Caco-2 (cell line): ENCODE measurements at regions not wholly inside any gene's neighbourhood (a gene's known extent, or its start where the extent isn't known, plus 50 kb on each side); places are given as distances from the start of the nearest gene placed in this dataset.

ENCODE experiments used
- BruUV-seq: library from RNA; stranded (reverse); fragments of 400-500 nt; replicated peaks from 2 replicates; lab custom pipeline; 2021; lab: Mats Ljungman, UMichigan
- CTCF ChIA-PET: fragments of 300-600 bp; sonication (Branson Sonifier 250); formaldehyde crosslinking; loops from one replicate; lab custom pipeline; 2022; ENCODE audit warnings: antibody characterized with exemption; lab: Charles Lee
- POLR2A ChIA-PET: fragments of 300-600 bp; sonication (Branson Sonifier 250); formaldehyde crosslinking; loops from one replicate; lab custom pipeline; 2022; ENCODE audit warnings: antibody characterized with exemption; lab: Charles Lee
- DNase-seq, 2 experiments: peaks; one replicate each; pipeline versions ENCODE4 v3.0.0 to v3.0.0-alpha.2; 2020 to 2022
- H3K27me3 ChIP-seq: replicated peaks from 2 replicates; pipeline ENCODE4 v1.6.0; 2011; ENCODE audit warnings: low read length; ENCODE audit not compliant: control insufficient read depth, insufficient read depth
- H3K36me3 ChIP-seq: 2 replicates; pipeline ENCODE4 v1.5.1; 2011; ENCODE audit warnings: low read length; ENCODE audit not compliant: control insufficient read depth, insufficient read depth
- H3K4me1 ChIP-seq: fragments of 250-450 bp; sonication (Bioruptor Pico); 2 replicates; pipeline ENCODE4 v1.5.1; 2020; ENCODE audit warnings: mild to moderate bottlenecking
- H3K4me3 ChIP-seq: 2 replicates; pipeline ENCODE4 v1.5.1; 2011; ENCODE audit warnings: low read depth, mild to moderate bottlenecking, control low read depth, low read length
- H3K9me3 ChIP-seq: fragments of 250-450 bp; sonication (Bioruptor Pico); 2 replicates; pipeline ENCODE4 v1.5.1; 2020; ENCODE audit warnings: mild to moderate bottlenecking, moderate library complexity
- H3K27ac Mint-ChIP-seq: one replicate; pipeline ENCODE4 v1.8.0; 2022; ENCODE audit warnings: mixed read lengths; ENCODE audit not compliant: unreplicated experiment
- H3K27me3 Mint-ChIP-seq: one replicate; pipeline ENCODE4 v1.8.0; 2022; ENCODE audit warnings: mixed read lengths; ENCODE audit not compliant: insufficient read depth, unreplicated experiment
- H3K36me3 Mint-ChIP-seq: one replicate; pipeline ENCODE4 v1.8.0; 2022; ENCODE audit warnings: mild to moderate bottlenecking, mixed read lengths; ENCODE audit not compliant: insufficient read depth, unreplicated experiment
- H3K4me1 Mint-ChIP-seq: one replicate; pipeline ENCODE4 v1.8.0; 2022; ENCODE audit warnings: low read depth, mixed read lengths; ENCODE audit not compliant: unreplicated experiment
- H3K4me3 Mint-ChIP-seq: one replicate; pipeline ENCODE4 v1.8.0; 2022; ENCODE audit warnings: mild to moderate bottlenecking, moderate library complexity, mixed read lengths; ENCODE audit not compliant: unreplicated experiment
- H3K9me3 Mint-ChIP-seq: one replicate; pipeline ENCODE4 v1.8.0; 2022; ENCODE audit warnings: mixed read lengths; ENCODE audit not compliant: unreplicated experiment
- CTCF ChIP-seq, 2 experiments: fragments of 200-600 bp in 1 of 2; IDR thresholded peaks; 1 replicate in 1 of 2; 2 replicates in 1 of 2; pipeline versions ENCODE4 v1.5.1 to v1.8.0; 2011 to 2022; ENCODE audit warnings: antibody characterized with exemption in 1 of 2, control low read depth in 1 of 2, inconsistent platforms in 1 of 2, low read depth in 1 of 2, low read length in 1 of 2, mild to moderate bottlenecking in 1 of 2, moderate library complexity in 1 of 2; ENCODE audit not compliant: insufficient read depth in 1 of 2, severe bottlenecking in 1 of 2, unreplicated experiment in 1 of 2
- intact Hi-C: fragments of 100-400 bp; cut with micrococcal nuclease; formaldehyde crosslinking; loops from one replicate; pipeline ENCODE4 v1.10.0; 2022; ENCODE audit not compliant: unreplicated experiment

GRCh38 chr3:80994085-80994665 is 767.3 kb downstream of the GBE1 start:
- ChIA-PET POLR2A (no interaction called here), CTCF (no interaction called here)
- intact Hi-C loops, result loop anchor here (5.0 kb wide), 1 partner anchor 178 kb away; no protein-coding TSS in a partner anchor
- Mint-ChIP-seq H3K4me3 (no peak overlapping the region), H3K9me3 (peaks cover 21% of the 10 kb centered on the region), H3K36me3 (peaks cover 5% of the 10 kb centered on the region), H3K27me3 (no peaks in the 10 kb centered on the region), H3K27ac (peak overlapping the region; percentile 51), H3K4me1 (peaks cover 33% of the 10 kb centered on the region)
- Histone ChIP-seq H3K9me3 (peaks cover 7% of the 10 kb centered on the region; the same call in 1 of the 2 replicates), H3K27me3 (no peaks in the 10 kb centered on the region), H3K36me3 (no peaks in the 10 kb centered on the region), H3K4me1 (peaks cover 52% of the 10 kb centered on the region), H3K4me3 (no peak overlapping the region)
- no peak for TF ChIP-seq CTCF (IDR thresholded peaks at IDR 0.05; ENCODE audit: insufficient read depth in 1 of 2, low read depth in 1 of 2, low read length in 1 of 2, severe bottlenecking in 1 of 2, unreplicated experiment in 1 of 2)
- no peak for DNase-seq
- no TSS peak for BruUV-seq

GRCh38 chr3:80993241-80993945 is 768.1 kb downstream of the GBE1 start:
- H3K4me3 ChIP-seq, result no peak overlapping the region

GRCh38 chr3:80983753-80984152 is 777.7 kb downstream of the GBE1 start:
- Histone ChIP-seq H3K4me3 (no peak overlapping the region), H3K27me3 (no peaks in the 10 kb centered on the region), H3K4me1 (no peaks in the 10 kb centered on the region; the same call in 1 of the 2 replicates), H3K9me3 (peaks cover 4% of the 10 kb centered on the region; the same call in 1 of the 2 replicates), H3K36me3 (no peaks in the 10 kb centered on the region)
- H3K36me3 Mint-ChIP-seq, result no peaks in the 10 kb centered on the region
- ChIA-PET CTCF (no interaction called here), POLR2A (no interaction called here)
- peaks cover 7% of the 10 kb centered on the region for H3K4me1 Mint-ChIP-seq
- no TSS peak for BruUV-seq
- no peak overlapping the region for H3K27ac Mint-ChIP-seq
- no peak for TF ChIP-seq CTCF (IDR thresholded peaks at IDR 0.05; ENCODE audit: insufficient read depth in 1 of 2, low read depth in 1 of 2, low read length in 1 of 2, severe bottlenecking in 1 of 2, unreplicated experiment in 1 of 2)
- DNase-seq, result no peak
- H3K27me3 Mint-ChIP-seq, result no peaks in the 10 kb centered on the region
- no peak overlapping the region for H3K4me3 Mint-ChIP-seq
- H3K9me3 Mint-ChIP-seq, result peaks cover 8% of the 10 kb centered on the region
- intact Hi-C loops, result no loop called here

More at GRCh38 chr3:80993241-80993945, 768.1 kb downstream of the GBE1 start:
- H3K4me1 Mint-ChIP-seq, result peaks cover 31% of the 10 kb centered on the region
- no TSS peak for BruUV-seq
- peaks cover 5% of the 10 kb centered on the region for H3K36me3 Mint-ChIP-seq
- CTCF ChIA-PET, result no interaction called here
- peaks cover 21% of the 10 kb centered on the region for H3K9me3 Mint-ChIP-seq
- POLR2A ChIA-PET, result no interaction called here
- peak overlapping the region; percentile 51 for H3K27ac Mint-ChIP-seq
- peak in 1 of 2 experiments; percentile 27 for DNase-seq
- H3K4me3 Mint-ChIP-seq, result no peak overlapping the region
- intact Hi-C loops, result loop anchor here (5.0 kb wide), 1 partner anchor 179 kb away; no protein-coding TSS in a partner anchor
- H3K4me1 ChIP-seq, result peaks cover 47% of the 10 kb centered on the region
- H3K9me3 ChIP-seq, result peaks cover 7% of the 10 kb centered on the region; the same call in 1 of the 2 replicates
- no peaks in the 10 kb centered on the region for H3K27me3 Mint-ChIP-seq
- no peaks in the 10 kb centered on the region for H3K27me3 ChIP-seq
- H3K36me3 ChIP-seq, result no peaks in the 10 kb centered on the region
- no peak for TF ChIP-seq CTCF (IDR thresholded peaks at IDR 0.05; ENCODE audit: insufficient read depth in 1 of 2, low read depth in 1 of 2, low read length in 1 of 2, severe bottlenecking in 1 of 2, unreplicated experiment in 1 of 2)
